ENCODE measurements at regions not wholly inside any gene's neighbourhood (a gene's known extent, or its start where the extent isn't known, plus 50 kb on each side); places are given as distances from the start of the nearest gene placed in this dataset.
A peak's percentile ranks its signal among the peaks of the same experiment; 100 is the strongest.
"Not testable (repeated sequence)": the region's sequence is repeated elsewhere in the genome, so short reads cannot be mapped to it uniquely, and the experiment has no call there.

- DNase-seq (ENCODE audit: low spot score), result no peak
- H3K4me3 Mint-ChIP-seq (ENCODE audit: unreplicated experiment), result no peak overlapping the region
- TF ChIP-seq, protein P1, sequence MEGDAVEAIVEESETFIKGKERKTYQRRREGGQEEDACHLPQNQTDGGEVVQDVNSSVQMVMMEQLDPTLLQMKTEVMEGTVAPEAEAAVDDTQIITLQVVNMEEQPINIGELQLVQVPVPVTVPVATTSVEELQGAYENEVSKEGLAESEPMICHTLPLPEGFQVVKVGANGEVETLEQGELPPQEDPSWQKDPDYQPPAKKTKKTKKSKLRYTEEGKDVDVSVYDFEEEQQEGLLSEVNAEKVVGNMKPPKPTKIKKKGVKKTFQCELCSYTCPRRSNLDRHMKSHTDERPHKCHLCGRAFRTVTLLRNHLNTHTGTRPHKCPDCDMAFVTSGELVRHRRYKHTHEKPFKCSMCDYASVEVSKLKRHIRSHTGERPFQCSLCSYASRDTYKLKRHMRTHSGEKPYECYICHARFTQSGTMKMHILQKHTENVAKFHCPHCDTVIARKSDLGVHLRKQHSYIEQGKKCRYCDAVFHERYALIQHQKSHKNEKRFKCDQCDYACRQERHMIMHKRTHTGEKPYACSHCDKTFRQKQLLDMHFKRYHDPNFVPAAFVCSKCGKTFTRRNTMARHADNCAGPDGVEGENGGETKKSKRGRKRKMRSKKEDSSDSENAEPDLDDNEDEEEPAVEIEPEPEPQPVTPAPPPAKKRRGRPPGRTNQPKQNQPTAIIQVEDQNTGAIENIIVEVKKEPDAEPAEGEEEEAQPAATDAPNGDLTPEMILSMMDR (IDR thresholded peaks at IDR 0.05; ENCODE audit: unreplicated experiment), result no peak
- peaks cover 18% of the 10 kb centered on the region for H3K4me1 Mint-ChIP-seq (ENCODE audit: unreplicated experiment)
- no peaks in the 10 kb centered on the region for H3K27me3 Mint-ChIP-seq (ENCODE audit: unreplicated experiment)
- peak overlapping the region; percentile 98 for H3K27ac Mint-ChIP-seq (ENCODE audit: unreplicated experiment)
- H3K9me3 Mint-ChIP-seq (ENCODE audit: unreplicated experiment), result no peaks in the 10 kb centered on the region
- no peaks in the 10 kb centered on the region for H3K36me3 Mint-ChIP-seq (ENCODE audit: low read depth, unreplicated experiment)
Observed at GRCh38 chr3:147299656-147300055, 106.7 kb downstream of the ZIC4 start.

GRCh38 chr3:147298511-147298982, 107.8 kb downstream of the ZIC4 start:
- Mint-ChIP-seq H3K27me3 (ENCODE audit: unreplicated experiment) (no peaks in the 10 kb centered on the region), H3K36me3 (ENCODE audit: low read depth, unreplicated experiment) (no peaks in the 10 kb centered on the region), H3K9me3 (ENCODE audit: unreplicated experiment) (no peaks in the 10 kb centered on the region), H3K4me3 (ENCODE audit: unreplicated experiment) (no peak overlapping the region), H3K27ac (ENCODE audit: unreplicated experiment) (peak overlapping the region; percentile 98), H3K4me1 (ENCODE audit: unreplicated experiment) (peaks cover 18% of the 10 kb centered on the region)
- no peak for DNase-seq (ENCODE audit: low spot score)
- TF ChIP-seq, protein P1 (IDR thresholded peaks at IDR 0.05; ENCODE audit: unreplicated experiment), result no peak

DNA sequence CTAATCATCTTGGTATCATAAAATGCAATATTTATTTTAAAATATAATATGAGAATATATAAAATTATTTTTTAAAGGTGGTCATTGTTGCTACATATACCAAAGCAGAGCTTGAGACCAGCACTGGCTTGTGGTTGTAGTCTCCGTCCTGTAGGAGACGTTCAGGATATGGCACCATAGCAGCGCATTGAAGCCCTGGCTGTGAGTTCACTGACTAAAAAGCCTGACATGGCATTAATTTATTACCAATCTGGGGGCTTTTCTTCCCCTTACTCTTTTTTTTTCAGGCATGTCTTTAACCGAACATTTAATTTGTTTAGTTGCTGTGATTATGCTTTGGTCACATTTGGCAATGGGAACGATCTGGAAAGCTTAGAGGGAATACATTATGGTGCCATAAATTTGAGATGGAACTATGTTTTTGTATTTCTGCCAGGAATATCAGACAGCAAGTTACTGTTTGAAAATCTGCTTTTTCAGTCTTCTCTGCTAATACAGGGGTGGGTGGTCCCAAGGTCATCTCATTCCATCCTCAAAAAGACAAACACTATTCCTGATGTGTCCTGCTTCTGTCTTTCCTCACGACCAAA, 108.5 kb downstream of the ZIC4 start:
- Mint-ChIP-seq H3K36me3 (ENCODE audit: low read depth, unreplicated experiment) (no peaks in the 10 kb centered on the region), H3K4me1 (ENCODE audit: unreplicated experiment) (peaks cover 18% of the 10 kb centered on the region), H3K4me3 (ENCODE audit: unreplicated experiment) (no peak overlapping the region), H3K9me3 (ENCODE audit: unreplicated experiment) (no peaks in the 10 kb centered on the region), H3K27ac (ENCODE audit: unreplicated experiment) (peak overlapping the region; percentile 98), H3K27me3 (ENCODE audit: unreplicated experiment) (no peaks in the 10 kb centered on the region)
- TF ChIP-seq, protein P1 (IDR thresholded peaks at IDR 0.05; ENCODE audit: unreplicated experiment), result no peak
- no peak for DNase-seq (ENCODE audit: low spot score)

- not testable (repeated sequence) for H3K36me3 Mint-ChIP-seq (ENCODE audit: low read depth, unreplicated experiment); H3K4me1 Mint-ChIP-seq (ENCODE audit: unreplicated experiment); H3K9me3 Mint-ChIP-seq (ENCODE audit: unreplicated experiment); H3K4me3 Mint-ChIP-seq (ENCODE audit: unreplicated experiment); H3K27me3 Mint-ChIP-seq (ENCODE audit: unreplicated experiment); H3K27ac Mint-ChIP-seq (ENCODE audit: unreplicated experiment); DNase-seq (ENCODE audit: low spot score)
Observed at GRCh38 chr3:147287370-147287769, 119.0 kb downstream of the ZIC4 start.

DNA sequence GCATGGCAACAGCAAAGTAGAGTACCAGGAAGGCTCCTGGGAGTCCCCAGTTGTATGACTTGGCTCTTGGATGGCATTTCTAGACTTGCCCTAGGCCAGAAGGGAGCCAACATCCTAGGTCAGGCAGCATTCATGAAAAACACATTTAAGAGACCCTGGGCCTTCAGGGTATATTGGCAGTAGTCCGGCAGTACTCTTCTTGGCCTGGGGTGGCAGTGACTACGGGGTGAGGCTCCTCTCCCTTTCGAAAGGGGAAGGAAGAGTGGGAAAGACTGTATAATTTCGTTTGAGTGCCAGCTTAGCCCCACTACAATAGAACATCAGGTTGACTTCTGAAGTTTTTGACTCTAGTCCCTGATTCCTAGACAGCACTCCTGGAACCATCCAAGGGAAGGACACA, 136.4 kb downstream of the ZIC4 start:
- Mint-ChIP-seq H3K4me1 (ENCODE audit: unreplicated experiment) (no peaks in the 10 kb centered on the region), H3K4me3 (ENCODE audit: unreplicated experiment) (no peak overlapping the region), H3K27me3 (ENCODE audit: unreplicated experiment) (no peaks in the 10 kb centered on the region), H3K36me3 (ENCODE audit: low read depth, unreplicated experiment) (no peaks in the 10 kb centered on the region), H3K27ac (ENCODE audit: unreplicated experiment) (no peak overlapping the region), H3K9me3 (ENCODE audit: unreplicated experiment) (no peaks in the 10 kb centered on the region)
- DNase-seq (ENCODE audit: low spot score), result no peak
- TF ChIP-seq, protein P1 (IDR thresholded peaks at IDR 0.05; ENCODE audit: unreplicated experiment), result no peak
